IMR-90 (cell line): ENCODE measurements at regions not wholly inside any gene's neighbourhood (a gene's known extent, or its start where the extent isn't known, plus 50 kb on each side); places are given as distances from the start of the nearest gene placed in this dataset.

ENCODE experiments used
- ATAC-seq: fragments of 200-7000 bp; cut with Tn5 transposase; 2 replicates; pipeline ENCODE4 v1.9.1; 2020; ENCODE audit warnings: low read depth, mild to moderate bottlenecking, moderate library complexity
- BruUV-seq: library from RNA; stranded (reverse); fragments of 400-500 nt; replicated peaks from 2 replicates; lab custom pipeline; 2021; lab: Mats Ljungman, UMichigan
- CTCF ChIA-PET: fragments of 300-600 bp; formaldehyde crosslinking; extraction: SDS; loops from one replicate; lab custom pipeline; 2021; ENCODE audit warnings: antibody characterized with exemption; lab: Yijun Ruan, JAX
- POLR2A ChIA-PET: fragments of 300-600 bp; sonication (Branson Sonifier 250); formaldehyde crosslinking; loops from one replicate; lab custom pipeline; 2022; ENCODE audit warnings: antibody characterized with exemption; ENCODE audit not compliant: unreplicated experiment; lab: Charles Lee
- DNase-seq: peaks from one replicate; pipeline ENCODE4 v3.0.0; 2013
- H2AFZ ChIP-seq: replicated peaks from 2 replicates; pipeline ENCODE3; 2013; ENCODE audit warnings: low read length, mild to moderate bottlenecking; ENCODE audit not compliant: poor library complexity
- H2AK5ac ChIP-seq: 2 replicates; pipeline ENCODE4 v1.6.1; 2013; ENCODE audit warnings: low read depth, low read length, inconsistent platforms
- H2AK9ac ChIP-seq: replicated peaks from 2 replicates; pipeline ENCODE3; 2013; ENCODE audit warnings: mild to moderate bottlenecking, low read depth, low read length, moderate library complexity; ENCODE audit not compliant: poor library complexity
- H2BK120ac ChIP-seq: 2 replicates; pipeline ENCODE4 v1.6.1; 2013; ENCODE audit warnings: low read depth, low read length, inconsistent platforms
- H2BK15ac ChIP-seq: 3 replicates; pipeline ENCODE4 v1.6.1; 2013; ENCODE audit warnings: low read depth, low read length, inconsistent platforms
- H2BK20ac ChIP-seq: 2 replicates; pipeline ENCODE4 v1.6.1; 2013; ENCODE audit warnings: low read depth, mild to moderate bottlenecking, inconsistent platforms, low read length, moderate library complexity
- H2BK5ac ChIP-seq: 2 replicates; pipeline ENCODE4 v1.6.1; 2013; ENCODE audit warnings: mild to moderate bottlenecking, low read depth, low read length, inconsistent platforms; ENCODE audit not compliant: poor library complexity, severe bottlenecking
- H3K14ac ChIP-seq: replicated peaks from 2 replicates; pipeline ENCODE4 v1.6.1; 2013; ENCODE audit warnings: low read depth, low read length, inconsistent platforms
- H3K18ac ChIP-seq: 2 replicates; pipeline ENCODE4 v1.6.1; 2013; ENCODE audit warnings: low read depth, low read length, control low read depth
- H3K23ac ChIP-seq: 2 replicates; pipeline ENCODE4 v1.6.1; 2013; ENCODE audit warnings: low read depth, low read length, inconsistent platforms
- H3K27ac ChIP-seq: 2 replicates; pipeline ENCODE4 v1.5.1; 2013; ENCODE audit warnings: mild to moderate bottlenecking, control low read depth, low read length; ENCODE audit not compliant: insufficient read depth
- H3K27me3 ChIP-seq: 2 replicates; pipeline ENCODE4 v1.6.1; 2013; ENCODE audit warnings: low read length; ENCODE audit not compliant: control insufficient read depth, insufficient read depth
- H3K36me3 ChIP-seq: 2 replicates; pipeline ENCODE4 v1.6.1; 2013; ENCODE audit warnings: low read length, mixed read lengths; ENCODE audit not compliant: control insufficient read depth, insufficient read depth
- H3K4ac ChIP-seq: 2 replicates; pipeline ENCODE4 v1.6.1; 2013; ENCODE audit warnings: low read depth, low read length, inconsistent platforms
- H3K4me1 ChIP-seq: 2 replicates; pipeline ENCODE4 v1.6.1; 2013; ENCODE audit warnings: low read length, mixed read lengths; ENCODE audit not compliant: control insufficient read depth, insufficient read depth
- H3K4me2 ChIP-seq: 2 replicates; pipeline ENCODE4 v1.6.1; 2013; ENCODE audit warnings: low read depth, mild to moderate bottlenecking, control low read depth, low read length, moderate library complexity
- H3K4me3 ChIP-seq: 2 replicates; pipeline ENCODE4 v1.5.1; 2013; ENCODE audit warnings: low read depth, mild to moderate bottlenecking, control low read depth, low read length, moderate library complexity; ENCODE audit not compliant: insufficient read depth
- H3K56ac ChIP-seq: 2 replicates; pipeline ENCODE4 v1.6.1; 2013; ENCODE audit warnings: low read length, inconsistent platforms; ENCODE audit not compliant: insufficient read depth; ENCODE audit errors: extremely low read depth
- H3K79me1 ChIP-seq, 2 experiments: 2 replicates each; pipeline ENCODE4 v1.6.1; 2013; ENCODE audit warnings: low read length in 2 of 2, inconsistent platforms in 1 of 2, low read depth in 1 of 2
- H3K9ac ChIP-seq: 2 replicates; pipeline ENCODE4 v1.6.1; 2013; ENCODE audit warnings: low read depth, low read length, control low read depth
- H3K9me1 ChIP-seq: 2 replicates; pipeline ENCODE4 v1.6.1; 2013; ENCODE audit warnings: low read length, inconsistent platforms; ENCODE audit not compliant: insufficient read depth
- H3K9me3 ChIP-seq: 2 replicates; pipeline ENCODE4 v1.6.1; 2013; ENCODE audit warnings: low read length; ENCODE audit not compliant: control insufficient read depth, insufficient read depth
- H4K20me1 ChIP-seq: 2 replicates; pipeline ENCODE4 v1.6.1; 2013; ENCODE audit warnings: low read length, inconsistent platforms; ENCODE audit not compliant: insufficient read depth
- H4K5ac ChIP-seq: 2 replicates; pipeline ENCODE4 v1.6.1; 2013; ENCODE audit warnings: mild to moderate bottlenecking, low read depth, low read length, control low read depth
- H4K8ac ChIP-seq, 2 experiments: 2 replicates each; pipeline ENCODE4 v1.6.1; 2013; ENCODE audit warnings: low read depth in 2 of 2, low read length in 2 of 2, control low read depth in 1 of 2, inconsistent platforms in 1 of 2
- H4K91ac ChIP-seq: 2 replicates; pipeline ENCODE4 v1.6.1; 2013; ENCODE audit warnings: low read depth, low read length, inconsistent platforms; ENCODE audit not compliant: insufficient read depth
- BHLHE40 ChIP-seq: fragments of 150-350 bp; IDR thresholded peaks from 2 replicates; pipeline ENCODE4 v1.6.1; 2016; ENCODE audit warnings: mild to moderate bottlenecking, low read depth, low read length
- CEBPB ChIP-seq: IDR thresholded peaks from 2 replicates; pipeline ENCODE4 v1.6.1; 2012; ENCODE audit warnings: low read depth, low read length, improper control_type of control experiment
- CHD1 ChIP-seq: IDR thresholded peaks from 2 replicates; pipeline ENCODE4 v1.6.1; 2012; ENCODE audit warnings: low read depth, low read length, improper control_type of control experiment
- FOS ChIP-seq: fragments of 150-350 bp; IDR thresholded peaks from 2 replicates; pipeline ENCODE4 v1.6.1; 2016; ENCODE audit warnings: low read depth, low read length
- MAZ ChIP-seq: IDR thresholded peaks from 2 replicates; pipeline ENCODE4 v1.6.1; 2012; ENCODE audit warnings: low read depth, mild to moderate bottlenecking, low read length, improper control_type of control experiment, moderate library complexity, borderline replicate concordance
- RAD21 ChIP-seq: IDR thresholded peaks from 2 replicates; pipeline ENCODE4 v1.6.1; 2012; ENCODE audit warnings: low read length, improper control_type of control experiment
- USF2 ChIP-seq: fragments of 150-350 bp; IDR thresholded peaks from 2 replicates; pipeline ENCODE4 v1.6.1; 2017; ENCODE audit warnings: mild to moderate bottlenecking, antibody characterized with exemption, low read length, low read depth
- WGBS, 2 experiments: methylation state at CpG; one replicate each; pipeline versions ENCODE4 v1.1.5 to v1.1.7; 2013; ENCODE audit warnings: missing lambda C conversion rate in 2 of 2; ENCODE audit not compliant: insufficient read length in 1 of 2; ENCODE audit errors: extremely low coverage in 2 of 2; 5-methylcytosine and 5-hydroxymethylcytosine counted together
- dilution Hi-C: fragments of 300-500 bp; cut with HindIII; formaldehyde crosslinking; loops from one replicate; pipeline ENCODE4 v1.14.3; 2018; ENCODE audit warnings: low sequenced_read_pairs; ENCODE audit not compliant: unreplicated experiment
- in situ Hi-C: fragments of 300-500 bp; cut with MboI; formaldehyde crosslinking; loops from 3 replicates; pipeline ENCODE4 v1.14.3; 2019; ENCODE audit warnings: low sequenced_read_pairs, inconsistent platforms, mixed read lengths
- intact Hi-C: fragments of 100-400 bp; cut with micrococcal nuclease; formaldehyde crosslinking; loops from 2 replicates; pipeline ENCODE4 v1.10.0; 2022

GRCh38 chr2:144670738-144671137, 150.8 kb upstream of the ZEB2 start:
- Histone ChIP-seq H3K9me1 (no peaks in the 10 kb centered on the region), H3K4me1 (no peaks in the 10 kb centered on the region), H3K9me3 (no peaks in the 10 kb centered on the region), H3K27me3 (no peaks in the 10 kb centered on the region), H3K36me3 (no peaks in the 10 kb centered on the region), H2BK15ac (no peak overlapping the region), H2BK120ac (no peak overlapping the region), H3K4ac (no peak overlapping the region), H3K9ac (no peak overlapping the region), H3K79me1 (no peaks in the 10 kb centered on the region), H3K4me2 (no peak overlapping the region), H4K5ac (no peak overlapping the region), H3K27ac (no peak overlapping the region), H4K20me1 (no peaks in the 10 kb centered on the region), H3K23ac (no peak overlapping the region), H3K56ac (no peak overlapping the region), H3K4me3 (no peak overlapping the region), H3K14ac (no peak overlapping the region), H2BK20ac (no peak overlapping the region), H3K18ac (no peak overlapping the region), H2AK5ac (no peak overlapping the region), H2AFZ (no peak overlapping the region), H4K91ac (no peak overlapping the region), H4K8ac (no peak overlapping the region), H2BK5ac (no peak overlapping the region), H2AK9ac (no peak overlapping the region)
- TF ChIP-seq RAD21, result no peak
- TF ChIP-seq CEBPB, result no peak
- no peak for TF ChIP-seq BHLHE40
- TF ChIP-seq CHD1, result no peak
- no peak for TF ChIP-seq USF2
- no peak for TF ChIP-seq FOS
- no peak for TF ChIP-seq MAZ
- CTCF ChIA-PET, result no interaction called here
- no peak for ATAC-seq
- dilution Hi-C loops (no loop called here), intact Hi-C loops (no loop called here), in situ Hi-C loops (no loop called here)
- POLR2A ChIA-PET, result no interaction called here
- no peak for DNase-seq
- no CpG with 5 or more reads among the region's 1 CpG for WGBS, 2 experiments
- BruUV-seq, result no TSS peak
